Upper lobe of left lung (tissue), 6 donors: ENCODE measurements at regions not wholly inside any gene's neighbourhood (a gene's known extent, or its start where the extent isn't known, plus 50 kb on each side); places are given as distances from the start of the nearest gene placed in this dataset.
A peak's percentile ranks its signal among the peaks of the same experiment; 100 is the strongest.

Experiments
- ATAC-seq, 2 donors: fragments of 200-7000 bp; cut with Tn5 transposase; one replicate each; pipeline ENCODE4 v1.9.1; 2022; ENCODE audit warnings: mild to moderate bottlenecking in 2 of 2, moderate library complexity in 2 of 2; ENCODE audit not compliant: low FRiP score in 2 of 2
- DNase-seq, 2 donors: peaks; one replicate each; pipeline ENCODE4 v3.0.0-alpha.2; 2019 to 2020
- H3K27ac ChIP-seq, 4 donors: fragments of 200-600 bp; sonication (generic); one replicate each; pipeline ENCODE4 v1.5.1; 2016 to 2019
- H3K27me3 ChIP-seq, 4 donors: fragments of 200-600 bp; sonication (generic); one replicate each; pipeline ENCODE4 v1.5.1; 2017 to 2019
- H3K36me3 ChIP-seq, 4 donors: fragments of 200-600 bp; sonication (generic); one replicate each; pipeline ENCODE4 v1.5.1; 2016 to 2019
- H3K4me1 ChIP-seq, 4 donors: fragments of 200-600 bp; sonication (generic); one replicate each; pipeline ENCODE4 v1.5.1; 2018 to 2019
- H3K4me3 ChIP-seq, 4 donors: fragments of 200-600 bp; sonication (generic); one replicate each; pipeline ENCODE4 v1.5.1; 2017 to 2019; ENCODE audit warnings: mild to moderate bottlenecking in 2 of 4, moderate library complexity in 1 of 4
- H3K9me3 ChIP-seq, 4 donors: fragments of 200-600 bp; sonication (generic); one replicate each; pipeline ENCODE4 v1.5.1; 2018 to 2019
- EP300 ChIP-seq, 4 donors: sonication (generic); formaldehyde crosslinking; IDR thresholded peaks; one replicate each; pipeline ENCODE4 v1.5.1; 2017; ENCODE audit warnings: antibody characterized with exemption in 4 of 4, control low read depth in 2 of 4
- POLR2A ChIP-seq, 4 donors: fragments of 450-650 bp; IDR thresholded peaks; one replicate each; pipeline ENCODE4 v1.5.1; 2016 to 2017; ENCODE audit warnings: antibody characterized with exemption in 4 of 4, mild to moderate bottlenecking in 2 of 4
- POLR2AphosphoS5 ChIP-seq, 2 donors: sonication (generic); formaldehyde crosslinking; IDR thresholded peaks; one replicate each; pipeline ENCODE4 v1.5.1; 2017; ENCODE audit warnings: antibody characterized with exemption in 2 of 2
- WGBS, 2 donors: methylation state at CpG; one replicate each; pipeline ENCODE4 v1.1.5; 2017 to 2018; 5-methylcytosine and 5-hydroxymethylcytosine counted together
- TF ChIP-seq, protein P1 (sequence below), 6 experiments: fragments of 450-650 bp in 4 of 6; fragments of 200-600 bp in 2 of 6; sonication (generic) in 2 of 6; IDR thresholded peaks; one replicate each; pipeline ENCODE4 v1.5.1; 2016 to 2019; ENCODE audit warnings: antibody characterized with exemption in 6 of 6
- donor health status: DM: no; HTN: no; CAD: no; lungs with moderate emphysema.
- donor health status: DM: no; HTN: yes; CAD: no; lungs with severe emphysema.

DNA sequence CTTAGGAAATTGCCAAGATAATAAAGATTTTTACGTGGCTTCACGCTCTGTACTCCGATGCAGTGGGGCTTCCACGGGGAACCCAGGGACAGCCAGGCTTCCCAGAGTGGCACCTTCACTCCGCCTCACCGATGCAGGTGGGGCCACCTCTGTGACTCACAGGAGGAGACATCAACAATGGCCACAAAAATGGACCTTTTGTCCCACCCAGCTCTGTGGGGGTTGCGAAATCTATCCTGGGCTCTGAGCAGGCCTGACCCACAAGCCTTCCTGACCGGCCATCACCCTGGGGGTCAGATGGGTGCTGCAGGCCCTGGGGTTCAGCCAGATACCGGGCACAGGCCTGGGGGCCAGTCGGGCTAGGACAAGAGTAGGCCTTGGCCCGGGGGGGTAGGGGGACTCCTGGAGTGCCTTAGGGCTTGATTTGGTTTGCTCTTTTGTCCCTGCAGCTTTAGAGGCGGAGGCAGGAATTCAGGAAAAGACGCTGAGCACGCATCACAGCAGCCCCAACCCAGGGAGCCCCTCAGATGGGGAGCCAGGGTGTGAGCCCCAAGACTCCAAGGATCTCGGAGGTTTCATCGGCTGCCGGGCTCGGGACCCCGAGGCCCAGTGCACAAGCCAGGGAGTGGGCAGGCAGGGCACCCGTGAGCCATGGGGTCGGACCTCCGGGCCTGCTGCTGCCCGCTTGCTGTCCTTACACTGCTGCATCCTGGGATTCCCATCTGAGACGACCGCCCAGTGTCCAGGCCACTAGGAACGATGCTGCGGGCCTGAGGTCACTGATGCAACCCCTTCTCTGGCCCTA, 136.5 kb upstream of the NKX1-1 start:
- peaks cover 3 to 13% (median 5%) of the 10 kb centered on the region in 4 donors for H3K4me1 ChIP-seq
- H3K4me3 ChIP-seq, result no peak overlapping the region
- ATAC-seq, result no peak
- TF ChIP-seq POLR2A (IDR thresholded peaks at IDR 0.05) (no peak), POLR2AphosphoS5 (IDR thresholded peaks at IDR 0.05) (no peak), EP300 (IDR thresholded peaks at IDR 0.05) (no peak)
- TF ChIP-seq, protein P1, sequence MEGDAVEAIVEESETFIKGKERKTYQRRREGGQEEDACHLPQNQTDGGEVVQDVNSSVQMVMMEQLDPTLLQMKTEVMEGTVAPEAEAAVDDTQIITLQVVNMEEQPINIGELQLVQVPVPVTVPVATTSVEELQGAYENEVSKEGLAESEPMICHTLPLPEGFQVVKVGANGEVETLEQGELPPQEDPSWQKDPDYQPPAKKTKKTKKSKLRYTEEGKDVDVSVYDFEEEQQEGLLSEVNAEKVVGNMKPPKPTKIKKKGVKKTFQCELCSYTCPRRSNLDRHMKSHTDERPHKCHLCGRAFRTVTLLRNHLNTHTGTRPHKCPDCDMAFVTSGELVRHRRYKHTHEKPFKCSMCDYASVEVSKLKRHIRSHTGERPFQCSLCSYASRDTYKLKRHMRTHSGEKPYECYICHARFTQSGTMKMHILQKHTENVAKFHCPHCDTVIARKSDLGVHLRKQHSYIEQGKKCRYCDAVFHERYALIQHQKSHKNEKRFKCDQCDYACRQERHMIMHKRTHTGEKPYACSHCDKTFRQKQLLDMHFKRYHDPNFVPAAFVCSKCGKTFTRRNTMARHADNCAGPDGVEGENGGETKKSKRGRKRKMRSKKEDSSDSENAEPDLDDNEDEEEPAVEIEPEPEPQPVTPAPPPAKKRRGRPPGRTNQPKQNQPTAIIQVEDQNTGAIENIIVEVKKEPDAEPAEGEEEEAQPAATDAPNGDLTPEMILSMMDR (IDR thresholded peaks at IDR 0.05), result no peak
- peak in 1 of 2 donors; percentile 75 for DNase-seq
- no peaks in the 10 kb centered on the region for H3K36me3 ChIP-seq
- 83 to 92% methylated on average over 10 to 27 of the region's 27 CpGs for WGBS, 2 donors
- H3K9me3 ChIP-seq, result no peaks in the 10 kb centered on the region
- no peaks in the 10 kb centered on the region for H3K27me3 ChIP-seq
- H3K27ac ChIP-seq, result peak overlapping the region in 1 of 4 donors; percentile 19

DNA sequence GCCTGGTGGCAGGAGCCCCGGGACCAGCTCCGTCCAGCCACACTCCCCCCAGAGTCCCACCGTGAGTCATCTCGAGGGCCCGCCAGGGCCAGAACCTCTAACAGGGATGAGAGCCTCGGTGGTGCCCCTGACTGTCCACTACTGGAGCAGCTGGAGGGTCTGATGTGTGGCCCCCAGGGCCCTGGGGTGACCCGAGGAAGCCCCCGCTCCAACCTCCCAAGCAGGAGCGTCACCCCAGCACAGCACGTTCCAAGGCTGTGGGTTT, 135.9 kb upstream of the NKX1-1 start:
- no peaks in the 10 kb centered on the region for H3K27me3 ChIP-seq
- no peak for TF ChIP-seq POLR2AphosphoS5 (IDR thresholded peaks at IDR 0.05)
- TF ChIP-seq POLR2A (IDR thresholded peaks at IDR 0.05), result no peak
- TF ChIP-seq, protein P1 (IDR thresholded peaks at IDR 0.05), result no peak
- no peak for TF ChIP-seq EP300 (IDR thresholded peaks at IDR 0.05)
- no peaks in the 10 kb centered on the region for H3K9me3 ChIP-seq
- peak overlapping the region in 1 of 4 donors; percentile 42 for H3K27ac ChIP-seq
- no peak for ATAC-seq
- H3K4me3 ChIP-seq, result no peak overlapping the region
- H3K36me3 ChIP-seq, result no peaks in the 10 kb centered on the region
- DNase-seq, result peak in 1 of 2 donors; percentile 71
- peaks cover 3 to 13% (median 5%) of the 10 kb centered on the region in 4 donors for H3K4me1 ChIP-seq
- WGBS, 2 donors, result 88 to 100% methylated on average over 1 to 10 of the region's 10 CpGs

DNA sequence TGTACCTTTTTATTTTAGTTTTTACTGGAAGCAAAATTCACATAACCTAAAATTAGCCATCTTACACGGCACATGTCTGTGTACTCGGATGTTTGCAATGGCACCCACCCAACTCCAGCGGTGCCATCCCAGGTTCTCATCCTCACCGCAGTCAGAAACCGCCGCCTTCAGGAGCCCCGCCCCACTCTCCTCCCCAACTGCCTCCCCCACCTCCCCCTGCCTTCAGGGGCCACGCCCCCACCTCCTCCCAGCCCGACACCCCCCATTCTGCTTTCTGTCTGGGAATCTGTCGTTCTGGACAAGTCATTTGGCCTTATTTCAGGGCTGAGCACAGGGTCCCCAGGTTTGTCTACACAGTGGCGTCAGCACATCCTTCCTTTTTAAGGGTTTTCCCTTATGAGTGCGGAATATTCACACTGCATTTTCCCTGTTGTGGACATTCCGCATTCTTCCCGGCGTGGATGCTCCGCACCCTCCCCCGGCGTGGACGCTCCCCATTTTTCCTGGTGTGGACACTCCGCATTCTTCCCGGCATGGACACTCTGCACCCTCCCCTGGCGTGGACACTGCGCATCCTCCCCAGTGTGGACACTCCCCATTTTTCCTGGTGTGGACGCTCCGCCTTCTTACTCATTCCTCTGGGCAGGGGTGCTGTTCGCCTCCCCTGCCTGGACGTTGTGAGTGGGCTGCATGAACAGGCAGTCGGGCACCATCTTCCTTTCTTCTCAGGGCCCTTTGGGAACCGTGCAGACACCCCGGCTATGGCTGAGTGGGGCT, 135.4 kb upstream of the NKX1-1 start:
- Histone ChIP-seq H3K27ac (peak overlapping the region in 1 of 4 donors; percentile 42), H3K27me3 (no peaks in the 10 kb centered on the region), H3K36me3 (no peaks in the 10 kb centered on the region), H3K9me3 (no peaks in the 10 kb centered on the region), H3K4me1 (peaks cover 3 to 13% (median 5%) of the 10 kb centered on the region in 4 donors), H3K4me3 (no peak overlapping the region)
- ATAC-seq, result peak in 1 of 2 donors; percentile 28
- 65 to 70% methylated on average over 27 to 28 of the region's 30 CpGs for WGBS, 2 donors
- TF ChIP-seq POLR2A (IDR thresholded peaks at IDR 0.05) (no peak), POLR2AphosphoS5 (IDR thresholded peaks at IDR 0.05) (no peak), EP300 (IDR thresholded peaks at IDR 0.05) (no peak)
- TF ChIP-seq, protein P1 (IDR thresholded peaks at IDR 0.05), result no peak
- peak in 1 of 2 donors; percentile 21 for DNase-seq

DNA sequence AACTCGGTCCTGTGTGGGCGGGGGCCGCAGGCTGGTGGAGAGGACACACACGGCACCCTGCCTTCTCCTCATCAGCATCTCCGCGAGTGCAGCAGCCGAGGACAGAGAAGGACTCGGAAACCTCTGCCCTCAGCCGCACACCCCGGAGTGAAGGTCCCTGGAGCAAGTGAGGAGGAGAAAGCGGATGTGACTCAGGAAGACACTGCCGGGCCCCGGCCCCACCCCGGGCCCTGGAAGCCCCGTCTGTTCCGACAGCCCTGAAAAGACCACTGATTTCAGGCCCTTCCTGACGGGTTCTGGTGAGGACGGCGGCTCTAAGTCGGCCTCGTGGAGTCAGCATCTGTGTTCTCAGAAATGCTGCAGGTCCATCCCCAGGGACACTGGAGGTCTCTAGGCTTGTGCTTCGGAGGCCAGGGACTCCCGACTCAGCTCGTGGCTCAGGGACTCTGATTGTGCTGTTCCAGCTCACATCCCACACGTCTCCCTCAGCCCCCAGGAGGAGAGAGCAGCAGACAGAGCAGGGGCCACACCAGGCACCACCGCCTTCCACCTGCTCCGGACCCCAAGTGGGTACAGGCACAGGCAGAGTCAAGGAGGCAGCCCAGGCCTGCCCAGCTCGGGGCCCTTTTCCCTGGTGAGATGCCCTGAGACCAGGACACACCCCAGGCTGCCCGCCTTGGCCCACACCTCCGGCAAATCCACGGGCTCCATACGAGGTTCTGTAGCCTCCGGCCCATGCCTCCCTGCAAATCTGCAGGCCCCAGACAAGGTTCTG, 134.5 kb upstream of the NKX1-1 start:
- H3K4me3 ChIP-seq, result no peak overlapping the region
- H3K27ac ChIP-seq, result peak overlapping the region in 2 of 4 donors; percentile 23 to 27
- DNase-seq, result peak in 1 of 2 donors; percentile 58
- no peaks in the 10 kb centered on the region for H3K9me3 ChIP-seq
- no peaks in the 10 kb centered on the region for H3K27me3 ChIP-seq
- TF ChIP-seq POLR2AphosphoS5 (IDR thresholded peaks at IDR 0.05), result no peak
- no peak for TF ChIP-seq POLR2A (IDR thresholded peaks at IDR 0.05)
- TF ChIP-seq, protein P1 (IDR thresholded peaks at IDR 0.05), result no peak
- no peak for TF ChIP-seq EP300 (IDR thresholded peaks at IDR 0.05)
- no peaks in the 10 kb centered on the region for H3K36me3 ChIP-seq
- ATAC-seq, result peak in 1 of 2 donors; percentile 12
- 84 to 85% methylated on average over 14 to 29 of the region's 33 CpGs for WGBS, 2 donors
- peaks cover 3 to 13% (median 5%) of the 10 kb centered on the region in 4 donors for H3K4me1 ChIP-seq
